ENCODE measurements at regions not wholly inside any gene's neighbourhood (a gene's known extent, or its start where the extent isn't known, plus 50 kb on each side); places are given as distances from the start of the nearest gene placed in this dataset.

DNA sequence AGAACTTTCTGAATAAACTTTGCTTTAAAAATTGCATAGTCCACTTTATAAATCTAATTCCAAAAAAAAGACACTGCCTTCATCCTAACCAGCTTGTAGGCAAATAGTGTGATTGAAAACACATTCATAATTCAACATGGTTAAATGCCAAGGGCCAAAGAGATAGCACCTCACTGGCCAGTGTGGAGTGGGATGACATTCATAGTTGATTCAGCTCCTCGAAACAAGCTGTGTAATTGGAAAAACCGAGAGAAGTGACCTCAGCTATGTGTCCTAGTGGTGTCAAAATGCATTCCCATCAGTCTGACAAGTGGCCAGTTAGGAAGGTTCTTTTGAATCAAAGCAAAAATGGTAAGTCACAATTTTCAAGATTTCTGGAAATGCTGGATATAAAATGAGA lies 1068.5 kb upstream of the CELF4 start:
- no peak for DNase-seq (ENCODE audit: low read depth in 2 of 2)

- DNase-seq (ENCODE audit: low read depth in 2 of 2): no peak
Observed at GRCh38 chr18:38633333-38633732, 1067.7 kb upstream of the CELF4 start.

DNA sequence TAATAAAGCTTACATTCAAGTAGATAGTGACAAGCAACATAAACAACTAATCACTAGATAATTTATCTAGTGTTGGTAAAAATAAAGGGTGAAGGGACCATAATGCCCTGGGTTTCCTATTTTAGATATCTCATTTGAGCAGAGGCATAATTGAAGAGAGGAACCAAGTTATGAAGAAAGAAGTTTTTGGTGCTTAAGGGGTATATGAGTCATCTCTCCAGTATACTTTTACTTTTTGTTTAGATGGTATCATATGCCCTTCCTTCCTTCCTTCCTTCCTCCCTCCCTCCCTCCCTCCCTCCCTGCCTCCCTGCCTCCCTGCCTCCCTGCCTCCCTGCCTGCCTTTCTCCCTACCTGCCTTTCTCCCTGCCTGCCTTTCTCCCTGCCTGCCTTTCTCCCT lies 1053.5 kb upstream of the CELF4 start:
- DNase-seq (ENCODE audit: low read depth in 2 of 2): no peak

DNA sequence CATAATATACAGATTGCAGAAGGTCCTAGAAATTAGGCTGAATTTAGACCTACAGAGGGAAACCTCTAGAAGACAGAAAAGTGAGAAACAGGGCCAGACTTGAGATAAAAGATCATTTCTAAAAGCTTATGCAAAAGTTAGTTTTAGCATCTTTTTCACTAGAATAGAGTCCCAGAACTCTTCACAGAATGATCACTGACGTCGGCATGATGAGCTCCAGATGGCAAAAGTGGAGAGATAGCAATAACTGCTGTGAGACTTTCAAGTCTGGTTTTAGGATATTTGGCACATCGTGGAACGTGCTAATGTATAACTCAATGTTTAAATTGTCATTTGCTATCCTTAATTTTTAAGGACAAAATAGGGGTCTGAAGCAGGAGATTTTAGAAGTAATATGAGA lies 1050.7 kb upstream of the CELF4 start:
- DNase-seq (ENCODE audit: low read depth in 2 of 2): no peak

- DNase-seq (ENCODE audit: low read depth in 2 of 2): no peak
Observed at GRCh38 chr18:38612904-38613303, 1047.3 kb upstream of the CELF4 start.

DNA sequence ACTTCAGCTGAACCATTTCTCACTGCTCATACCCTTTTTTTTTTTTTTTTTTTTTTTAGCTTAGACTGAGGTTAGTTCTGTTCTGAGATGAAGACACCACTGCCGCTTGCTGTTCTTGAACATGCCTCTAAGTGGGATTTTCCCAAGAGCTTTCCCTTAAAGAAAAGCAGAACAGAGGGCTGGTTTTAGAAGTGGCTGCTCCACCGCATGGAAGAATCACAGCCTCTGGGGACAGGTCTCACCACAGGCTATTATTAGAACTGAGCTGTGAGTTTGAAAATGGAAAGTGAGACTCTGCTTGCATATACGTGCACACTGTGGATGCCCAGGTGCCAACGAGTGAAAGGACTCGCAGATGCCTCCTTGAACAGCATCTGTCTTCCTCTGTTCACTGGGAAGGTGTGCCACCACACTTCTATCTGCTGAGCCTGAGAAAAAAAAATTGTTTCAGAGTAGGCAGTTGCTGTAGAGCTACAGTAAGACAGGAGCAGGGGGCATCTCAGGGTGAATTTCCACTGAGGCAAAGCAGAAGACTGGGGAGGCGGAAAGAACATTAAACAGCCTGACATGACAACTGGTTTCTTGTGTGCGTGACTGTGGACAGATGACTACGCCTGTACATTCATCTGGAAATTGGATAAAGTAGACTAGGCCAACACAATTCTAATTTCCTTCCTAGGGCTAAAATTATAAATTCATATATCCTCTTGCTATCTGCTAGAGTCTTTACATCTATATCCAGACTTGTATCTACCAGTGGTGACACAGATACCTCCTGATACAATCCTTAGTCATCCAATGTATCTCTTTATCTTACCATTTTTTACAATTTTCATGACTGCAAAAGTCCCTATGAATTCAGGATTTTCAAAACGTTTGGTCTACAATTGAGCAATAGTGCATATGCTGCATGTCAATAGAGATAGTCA lies 1045.7 kb upstream of the CELF4 start:
- DNase-seq (ENCODE audit: low read depth in 2 of 2): peak; percentile 0 to 16

DNA sequence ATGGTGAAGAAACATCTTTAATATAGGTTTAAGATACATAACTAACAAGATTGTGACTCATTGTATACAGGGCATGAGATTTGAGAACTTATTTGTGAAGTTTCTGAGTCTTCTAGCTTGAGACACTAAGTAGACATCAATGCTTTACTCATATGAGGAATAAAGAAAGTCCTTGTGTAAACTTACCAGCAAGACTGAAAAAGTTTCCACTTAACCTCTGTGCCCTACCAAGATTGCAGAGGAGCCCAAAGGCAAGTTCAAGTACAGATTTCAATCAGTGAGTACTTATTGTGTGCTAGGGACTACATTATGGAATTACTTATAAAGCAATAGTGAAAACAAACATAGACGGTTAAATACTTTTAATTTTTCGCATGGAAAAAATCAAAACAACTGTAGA lies 1041.2 kb upstream of the CELF4 start:
- no peak for DNase-seq (ENCODE audit: low read depth in 2 of 2)

- DNase-seq (ENCODE audit: low read depth in 2 of 2): no peak
Observed at GRCh38 chr18:38602341-38602740, 1036.7 kb upstream of the CELF4 start.

DNA sequence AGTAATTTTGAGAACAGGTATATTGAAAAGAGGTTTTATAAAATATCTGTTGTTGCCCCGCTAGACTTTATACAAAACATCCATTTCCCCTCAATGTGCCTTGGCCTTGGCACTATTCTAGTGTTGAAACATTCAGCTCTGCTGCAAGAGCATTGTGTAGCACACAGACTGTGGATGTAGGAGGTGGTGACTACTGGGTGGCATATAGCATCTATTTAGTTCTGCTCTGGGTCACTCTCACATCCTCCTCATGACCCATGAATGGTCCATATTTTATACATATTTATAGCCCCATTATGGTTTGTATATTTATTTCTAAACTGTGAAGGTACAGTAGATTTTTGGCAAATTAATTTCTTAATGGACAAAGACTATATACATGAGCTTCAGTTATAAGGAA lies 1022.0 kb upstream of the CELF4 start:
- no peak for DNase-seq (ENCODE audit: low read depth in 2 of 2)

DNA sequence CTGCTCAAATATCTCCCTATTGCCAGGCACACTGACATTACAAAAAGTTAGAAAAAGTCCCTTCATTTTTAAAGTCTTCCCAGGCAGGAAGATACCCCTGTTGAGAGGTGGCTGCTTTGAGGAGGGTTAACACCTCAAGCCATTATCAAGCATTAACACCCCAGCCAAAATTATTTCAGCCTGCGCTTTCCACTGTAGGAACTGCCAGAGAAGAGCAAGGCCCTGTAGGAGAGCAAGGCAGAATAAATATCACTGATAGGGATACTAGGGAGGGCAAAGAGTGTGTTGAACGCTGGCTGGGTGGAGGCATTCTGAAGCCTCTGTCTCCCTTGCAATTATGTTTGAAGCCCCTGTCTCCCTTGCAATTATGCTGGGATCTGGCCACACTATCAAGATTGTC lies 1020.7 kb upstream of the CELF4 start:
- DNase-seq (ENCODE audit: low read depth in 2 of 2): no peak

DNA sequence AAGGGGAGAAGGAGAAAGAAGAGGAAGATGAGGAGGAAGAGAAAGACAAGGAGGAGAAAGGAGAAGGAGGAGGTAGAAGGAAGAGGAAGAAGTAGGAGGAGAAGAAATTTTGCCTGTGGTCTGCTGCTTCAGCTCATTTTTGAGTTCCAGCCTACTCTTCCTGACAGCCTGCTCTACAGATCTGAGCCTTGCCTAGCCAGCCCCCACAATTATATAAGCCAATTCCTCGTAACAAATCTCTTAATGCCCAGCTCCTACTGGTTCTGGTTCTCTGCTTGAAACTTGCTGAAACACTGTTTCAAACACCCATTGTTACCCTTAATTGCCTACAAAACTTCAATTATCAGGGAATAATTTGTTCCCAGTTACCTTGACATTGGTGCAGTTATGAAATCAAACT lies 1014.2 kb upstream of the CELF4 start:
- no peak for DNase-seq (ENCODE audit: low read depth in 2 of 2)

GRCh38 chr18:38576916-38577315 lies 1011.3 kb upstream of the CELF4 start:
- DNase-seq (ENCODE audit: low read depth in 2 of 2): no peak

DNA sequence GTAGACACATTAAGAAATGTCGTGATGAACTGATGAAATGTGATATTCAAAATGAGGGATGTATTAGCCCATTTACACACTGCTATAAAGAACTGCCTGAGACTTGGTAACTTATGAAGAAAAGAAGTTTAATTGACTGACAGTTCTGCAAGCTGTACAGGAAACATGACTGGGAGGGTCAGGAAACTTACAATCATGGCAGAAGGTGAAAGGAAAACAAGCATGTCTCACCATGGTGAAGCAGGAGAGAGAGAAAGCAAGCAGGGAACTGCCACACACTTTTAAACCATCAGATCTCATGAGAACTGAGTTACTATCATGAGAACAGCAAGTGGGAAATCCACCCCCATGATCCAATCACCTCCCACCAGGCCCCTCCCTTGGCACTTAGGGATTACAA lies 1010.8 kb upstream of the CELF4 start:
- no peak for DNase-seq (ENCODE audit: low read depth in 2 of 2)

DNA sequence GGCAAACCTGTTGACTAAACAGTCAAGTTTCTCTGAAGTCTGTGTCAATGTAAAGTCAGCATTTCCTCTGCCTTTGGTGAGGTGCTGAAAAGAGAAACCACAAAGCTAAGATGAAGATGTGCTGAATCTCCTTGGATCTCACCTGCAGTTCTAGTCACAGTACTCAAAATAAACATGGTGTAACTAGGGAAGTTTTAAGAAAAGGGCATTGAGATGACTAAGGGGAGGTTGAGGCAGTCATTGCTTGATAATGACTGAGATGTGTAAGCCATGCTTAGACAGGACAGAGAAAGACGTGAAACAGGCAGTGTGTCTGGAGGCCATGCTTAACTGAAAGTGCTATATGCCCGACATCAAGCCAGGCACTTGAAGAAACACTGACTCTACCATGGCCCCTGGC lies 1010.0 kb upstream of the CELF4 start:
- DNase-seq (ENCODE audit: low read depth in 2 of 2): no peak

DNA sequence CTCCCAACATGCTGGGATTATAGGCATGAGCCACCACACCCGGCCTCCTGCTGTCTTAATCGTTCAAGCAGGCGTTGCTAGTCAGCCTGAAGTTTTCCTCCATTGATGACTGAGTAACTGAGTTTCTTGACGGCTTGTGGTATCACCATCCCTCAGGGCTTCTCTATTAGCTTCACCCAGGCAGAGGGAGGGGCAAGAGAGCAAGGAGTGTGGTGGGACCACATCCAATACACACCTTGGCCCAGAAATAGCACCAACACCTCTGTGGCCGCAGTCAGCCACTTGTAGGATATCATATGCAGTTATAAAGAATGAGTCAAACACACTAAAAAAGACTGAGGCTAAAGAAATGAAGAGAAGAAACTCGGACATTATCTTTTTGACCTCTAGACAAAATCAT lies 1009.4 kb upstream of the CELF4 start:
- DNase-seq (ENCODE audit: low read depth in 2 of 2): no peak

DNA sequence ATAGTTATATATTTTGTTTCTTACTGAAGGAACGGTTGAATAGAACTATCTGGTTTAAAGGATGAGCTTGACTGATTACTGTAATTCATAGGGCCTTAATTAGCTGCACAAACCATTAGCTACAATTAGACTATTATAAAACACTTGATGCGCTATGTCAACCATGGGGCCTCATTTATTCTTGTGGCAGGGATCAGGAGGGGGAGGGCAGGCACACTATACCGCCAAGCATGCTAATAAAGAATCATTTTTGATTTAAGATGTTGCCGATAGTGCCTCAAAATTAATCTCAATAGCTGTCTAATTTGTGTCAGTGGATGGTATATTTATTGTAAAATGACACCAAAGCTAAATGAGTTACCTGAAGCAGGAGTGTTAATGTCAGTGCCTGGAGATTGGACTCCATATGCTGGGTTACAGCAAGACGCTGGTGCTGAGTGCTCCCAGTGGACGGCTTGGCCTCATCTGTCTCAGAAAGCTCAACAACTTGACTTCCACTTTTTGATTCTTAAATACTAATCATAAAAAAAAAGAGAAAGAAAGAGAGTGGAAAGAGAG lies 1007.0 kb upstream of the CELF4 start:
- DNase-seq (ENCODE audit: low read depth in 2 of 2): no peak

DNA sequence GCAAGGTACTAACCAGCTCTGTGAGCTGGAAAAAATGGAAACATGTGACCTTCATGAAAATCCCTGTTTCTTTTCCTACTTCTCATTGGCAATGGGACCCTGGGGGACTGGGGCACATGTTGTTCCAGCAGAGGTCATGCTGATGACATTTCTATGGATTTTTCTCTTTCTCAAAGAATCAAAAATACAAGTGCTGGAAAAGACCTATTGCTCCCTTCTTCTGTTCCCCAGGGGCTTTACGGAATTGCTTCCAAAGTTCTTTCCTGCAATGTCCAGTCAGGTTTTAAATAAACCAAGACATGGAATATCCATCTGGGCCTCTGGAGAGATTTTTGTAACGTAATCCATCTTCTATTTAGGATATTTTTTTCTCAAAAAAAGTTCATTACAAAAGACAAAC lies 1006.1 kb upstream of the CELF4 start:
- DNase-seq (ENCODE audit: low read depth in 2 of 2): no peak

GRCh38 chr18:38565513-38565912 lies 999.9 kb upstream of the CELF4 start:
- DNase-seq (ENCODE audit: low read depth in 2 of 2): no peak

DNA sequence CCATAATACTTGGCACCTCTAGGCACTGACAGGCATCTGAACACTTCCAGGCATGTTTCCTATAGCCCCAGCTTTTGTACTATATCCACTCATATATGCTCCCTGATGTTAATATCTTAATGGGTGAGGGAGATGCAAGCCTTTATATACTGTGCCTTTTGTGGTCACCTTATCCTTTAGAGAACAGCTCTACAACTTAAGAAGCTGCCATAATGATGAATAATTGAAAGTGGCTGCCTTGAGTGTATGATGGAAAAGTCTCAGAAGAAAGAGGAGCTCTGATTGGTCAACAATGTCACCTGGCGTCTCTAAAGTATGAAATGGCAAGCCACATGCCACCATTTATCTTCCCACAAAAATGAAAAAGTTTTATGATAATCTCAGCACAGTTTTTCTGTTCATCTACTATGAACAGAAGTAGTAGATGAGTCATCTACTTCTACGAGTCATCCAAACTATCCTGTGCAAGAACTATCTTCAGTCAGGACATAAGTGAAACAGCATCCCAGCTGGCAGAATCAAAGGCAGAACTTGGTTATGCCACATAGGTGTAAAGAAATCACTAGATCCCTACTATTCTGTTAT lies 997.9 kb upstream of the CELF4 start:
- DNase-seq (ENCODE audit: low read depth in 2 of 2): no peak

DNA sequence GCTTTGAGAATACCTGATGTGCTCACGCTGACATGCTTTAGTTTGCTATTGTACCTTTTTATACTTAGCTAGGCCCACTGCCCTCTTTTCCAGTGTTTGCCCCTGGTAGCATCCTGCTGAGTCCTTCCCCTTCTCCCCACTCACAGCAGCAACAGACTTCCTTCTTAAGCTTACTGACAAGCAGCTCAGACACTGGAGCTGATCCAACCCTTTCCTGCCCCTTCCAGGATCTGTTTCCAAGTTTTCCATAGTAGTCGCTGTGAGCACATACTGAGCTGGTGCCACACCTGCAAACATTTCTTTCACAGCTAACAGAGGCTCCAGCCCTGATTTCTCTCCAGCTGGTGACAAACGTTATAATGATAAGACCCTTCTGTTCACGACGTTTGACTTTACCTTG lies 991.4 kb upstream of the CELF4 start:
- no peak for DNase-seq (ENCODE audit: low read depth in 2 of 2)

DNA sequence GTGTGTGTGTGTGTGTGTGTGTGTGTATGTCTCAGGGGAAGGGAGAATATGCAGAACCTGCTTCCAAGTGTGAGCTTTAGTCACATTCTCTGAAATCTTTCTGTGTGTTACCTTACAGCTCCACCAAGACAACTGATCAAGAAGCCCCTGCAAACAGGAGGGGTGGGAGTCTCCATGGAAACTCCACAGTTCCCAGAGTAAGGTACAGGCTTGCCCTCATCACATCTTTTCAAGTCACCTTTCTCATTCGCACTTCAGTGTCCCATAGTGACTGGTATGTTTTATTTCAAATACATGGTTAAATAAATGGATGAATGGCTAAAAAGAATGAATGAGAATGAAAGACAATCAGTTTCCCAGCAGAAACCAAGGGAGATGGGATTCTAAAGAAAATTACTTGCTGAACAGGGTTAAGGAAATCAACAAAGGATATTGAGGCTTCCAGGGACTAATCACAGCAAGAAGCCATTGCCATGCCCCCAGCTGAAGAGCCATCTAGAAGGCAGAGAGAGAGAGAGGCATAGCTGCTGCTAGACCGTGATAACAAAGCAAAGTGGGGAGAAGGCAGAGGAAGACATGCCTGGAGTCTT lies 987.2 kb upstream of the CELF4 start:
- DNase-seq (ENCODE audit: low read depth in 2 of 2): no peak

DNA sequence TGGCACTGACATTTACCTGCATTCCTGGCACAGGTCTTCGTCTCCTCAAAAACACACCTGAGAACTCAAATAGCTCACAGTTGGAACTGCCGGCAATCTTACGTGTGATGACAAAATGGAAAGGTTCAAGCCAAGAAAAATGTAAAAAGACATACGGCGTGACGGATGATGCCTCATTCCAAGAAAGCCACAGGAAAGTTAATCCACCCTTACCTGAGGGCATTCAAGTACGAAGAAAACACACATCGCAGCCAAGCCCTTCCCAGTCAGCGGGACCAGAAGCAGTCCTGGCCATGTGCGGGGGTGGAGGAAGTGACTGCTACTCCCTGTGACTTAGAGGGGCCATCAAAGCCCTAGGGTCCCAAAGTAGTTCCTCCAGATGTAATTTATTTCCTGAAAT lies 986.3 kb upstream of the CELF4 start:
- DNase-seq (ENCODE audit: low read depth in 2 of 2): no peak

GRCh38 chr18:38545071-38545470 lies 979.5 kb upstream of the CELF4 start:
- no peak for DNase-seq (ENCODE audit: low read depth in 2 of 2)
